HG02885 (cell line): ENCODE measurements at regions not wholly inside any gene's neighbourhood (a gene's known extent, or its start where the extent isn't known, plus 50 kb on each side); places are given as distances from the start of the nearest gene placed in this dataset.
"Not testable (repeated sequence)": the region's sequence is repeated elsewhere in the genome, so short reads cannot be mapped to it uniquely, and the experiment has no call there.

Source experiments
- ATAC-seq: cut with Tn5 transposase; IDR thresholded peaks from one replicate; pipeline ENCODE4 v1.9.1; 2021; ENCODE audit warnings: mild to moderate bottlenecking; ENCODE audit not compliant: unreplicated experiment, poor library complexity

GRCh38 chr14:105765893-105766614, 239.7 kb downstream of the TMEM121 start:
- no peak for ATAC-seq

GRCh38 chr14:105767315-105767714, 240.9 kb downstream of the TMEM121 start:
- no peak for ATAC-seq

- not testable (repeated sequence) for ATAC-seq
Observed at GRCh38 chr14:105768039-105768438, 241.7 kb downstream of the TMEM121 start.

- not testable (repeated sequence) for ATAC-seq
Observed at GRCh38 chr14:105769061-105769730, 242.8 kb downstream of the TMEM121 start.

- ATAC-seq, result not testable (repeated sequence)
Observed at GRCh38 chr14:105770619-105771216, 244.3 kb downstream of the TMEM121 start.

- not testable (repeated sequence) for ATAC-seq
Observed at GRCh38 chr14:105771261-105772226, 245.2 kb downstream of the TMEM121 start.

GRCh38 chr14:105772710-105773250, 246.4 kb downstream of the TMEM121 start:
- not testable (repeated sequence) for ATAC-seq

- no peak for ATAC-seq
Observed at GRCh38 chr14:105773584-105773983, 247.2 kb downstream of the TMEM121 start.

- ATAC-seq, result no peak
Observed at GRCh38 chr14:105774001-105774400, 247.6 kb downstream of the TMEM121 start.

- not testable (repeated sequence) for ATAC-seq
Observed at GRCh38 chr14:105774585-105775348, 248.4 kb downstream of the TMEM121 start.

- ATAC-seq, result not testable (repeated sequence)
Observed at GRCh38 chr14:105775349-105775923, 249.1 kb downstream of the TMEM121 start.

GRCh38 chr14:105776112-105776511, 249.7 kb downstream of the TMEM121 start:
- ATAC-seq, result not testable (repeated sequence)

GRCh38 chr14:105776924-105777323, 250.5 kb downstream of the TMEM121 start:
- no peak for ATAC-seq

GRCh38 chr14:105783707-105784106, 257.3 kb downstream of the TMEM121 start:
- no peak for ATAC-seq

GRCh38 chr14:105793836-105794235, 267.5 kb downstream of the TMEM121 start:
- no peak for ATAC-seq

- ATAC-seq, result no peak
Observed at GRCh38 chr14:105797546-105797945, 271.2 kb downstream of the TMEM121 start.

GRCh38 chr14:105805701-105806100, 279.3 kb downstream of the TMEM121 start:
- no peak for ATAC-seq

GRCh38 chr14:105806568-105806967, 280.2 kb downstream of the TMEM121 start:
- ATAC-seq, result no peak
